ENCODE measurements at regions not wholly inside any gene's neighbourhood (a gene's known extent, or its start where the extent isn't known, plus 50 kb on each side); places are given as distances from the start of the nearest gene placed in this dataset.

DNA sequence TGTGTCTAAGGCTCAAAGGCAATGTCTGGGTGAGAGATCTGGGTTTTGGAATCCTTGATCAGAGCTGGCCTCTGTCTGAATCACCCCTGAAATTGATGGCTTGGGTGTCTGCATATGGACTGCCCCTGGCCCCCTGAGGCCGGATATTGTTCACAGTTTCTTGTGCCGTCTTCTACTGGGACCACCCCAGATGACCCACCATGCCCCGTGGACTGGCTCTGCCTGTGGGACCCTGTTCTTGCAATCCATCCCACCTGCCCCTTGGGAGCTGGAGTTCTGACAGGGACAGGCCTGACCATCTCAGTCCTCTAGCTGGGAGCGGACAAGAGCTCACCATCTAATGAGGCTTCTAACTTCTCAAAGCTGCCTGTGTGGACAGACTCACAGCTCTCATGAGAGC lies 119.9 kb downstream of the FAM43A start:
- Histone ChIP-seq H3K27me3 (replicated peaks; ENCODE audit: insufficient read depth) (no peaks in the 10 kb centered on the region), H3K36me3 (no peaks in the 10 kb centered on the region), H3K4me3 (no peak overlapping the region), H3K9me3 (no peaks in the 10 kb centered on the region), H3K27ac (no peak overlapping the region), H3K4me1 (ENCODE audit: control insufficient read depth in 1 of 2, low read depth in 2 of 2) (no peaks in the 10 kb centered on the region)
- ATAC-seq (ENCODE audit: insufficient number of reproducible peaks, low FRiP score, low read depth) (no peak), DNase-seq (ENCODE audit: low spot score) (no peak)
- TF ChIP-seq, protein P1, sequence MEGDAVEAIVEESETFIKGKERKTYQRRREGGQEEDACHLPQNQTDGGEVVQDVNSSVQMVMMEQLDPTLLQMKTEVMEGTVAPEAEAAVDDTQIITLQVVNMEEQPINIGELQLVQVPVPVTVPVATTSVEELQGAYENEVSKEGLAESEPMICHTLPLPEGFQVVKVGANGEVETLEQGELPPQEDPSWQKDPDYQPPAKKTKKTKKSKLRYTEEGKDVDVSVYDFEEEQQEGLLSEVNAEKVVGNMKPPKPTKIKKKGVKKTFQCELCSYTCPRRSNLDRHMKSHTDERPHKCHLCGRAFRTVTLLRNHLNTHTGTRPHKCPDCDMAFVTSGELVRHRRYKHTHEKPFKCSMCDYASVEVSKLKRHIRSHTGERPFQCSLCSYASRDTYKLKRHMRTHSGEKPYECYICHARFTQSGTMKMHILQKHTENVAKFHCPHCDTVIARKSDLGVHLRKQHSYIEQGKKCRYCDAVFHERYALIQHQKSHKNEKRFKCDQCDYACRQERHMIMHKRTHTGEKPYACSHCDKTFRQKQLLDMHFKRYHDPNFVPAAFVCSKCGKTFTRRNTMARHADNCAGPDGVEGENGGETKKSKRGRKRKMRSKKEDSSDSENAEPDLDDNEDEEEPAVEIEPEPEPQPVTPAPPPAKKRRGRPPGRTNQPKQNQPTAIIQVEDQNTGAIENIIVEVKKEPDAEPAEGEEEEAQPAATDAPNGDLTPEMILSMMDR (IDR thresholded peaks at IDR 0.05), result no peak

DNA sequence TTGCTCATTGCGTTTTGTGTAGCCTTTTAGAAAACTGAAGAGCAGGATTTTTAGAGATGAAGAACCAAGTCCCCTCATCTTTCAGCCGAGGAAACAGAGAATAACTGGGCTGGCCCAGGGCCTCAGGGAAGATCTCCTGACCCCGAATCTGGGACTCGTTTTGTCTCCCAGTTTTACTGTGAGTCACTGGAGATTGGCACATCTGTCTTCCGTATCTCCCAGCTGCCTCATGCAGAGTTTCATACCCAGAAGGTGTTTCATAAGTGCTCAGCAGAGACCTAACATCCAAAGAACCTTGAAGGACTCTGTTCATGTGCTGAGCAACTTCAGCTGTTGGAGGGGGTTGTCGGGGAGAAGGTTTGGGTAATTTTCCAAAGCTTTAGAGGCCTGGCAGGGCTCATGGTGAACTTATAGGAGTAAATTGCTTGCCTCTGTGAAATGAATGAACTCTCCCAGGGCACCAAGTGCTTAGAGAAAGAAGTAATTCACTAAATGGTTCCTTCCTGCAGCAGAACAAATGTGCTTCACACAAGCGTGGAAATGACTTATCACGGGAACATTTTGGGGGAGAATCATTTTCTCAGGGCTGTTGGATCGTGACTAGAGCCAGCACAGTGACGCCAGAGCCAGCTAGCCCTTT lies 121.4 kb downstream of the FAM43A start:
- ATAC-seq (ENCODE audit: insufficient number of reproducible peaks, low FRiP score, low read depth) (no peak), DNase-seq (ENCODE audit: low spot score) (no peak)
- Histone ChIP-seq H3K27ac (no peak overlapping the region), H3K9me3 (no peaks in the 10 kb centered on the region), H3K36me3 (no peaks in the 10 kb centered on the region), H3K4me1 (ENCODE audit: control insufficient read depth in 1 of 2, low read depth in 2 of 2) (no peaks in the 10 kb centered on the region), H3K27me3 (replicated peaks; ENCODE audit: insufficient read depth) (no peaks in the 10 kb centered on the region), H3K4me3 (no peak overlapping the region)
- TF ChIP-seq, protein P1 (IDR thresholded peaks at IDR 0.05), result no peak

DNA sequence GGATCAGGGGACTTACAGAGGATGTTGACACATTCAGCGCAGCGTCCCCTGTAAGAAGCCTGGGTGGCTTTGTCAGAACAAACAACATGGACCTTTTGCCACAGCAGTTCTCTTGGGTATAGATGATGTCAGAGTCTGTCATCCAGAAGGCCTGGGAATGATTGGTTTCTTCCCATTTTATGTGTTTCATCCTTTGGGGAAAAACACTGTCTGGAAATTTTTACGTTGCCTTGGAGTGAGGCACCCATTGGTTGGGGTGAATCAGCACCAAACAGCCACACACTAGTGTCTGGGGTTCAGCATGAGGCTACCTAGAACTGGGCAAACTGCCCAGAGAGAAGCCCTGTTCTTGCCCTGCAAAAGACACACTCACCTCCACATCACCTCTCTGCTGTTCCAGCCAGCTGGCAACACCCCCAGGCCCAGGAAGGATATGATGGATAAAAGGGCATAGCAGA lies 123.0 kb downstream of the FAM43A start:
- H3K4me1 ChIP-seq (ENCODE audit: control insufficient read depth in 1 of 2, low read depth in 2 of 2), result no peaks in the 10 kb centered on the region
- TF ChIP-seq, protein P1 (IDR thresholded peaks at IDR 0.05), result no peak
- H3K36me3 ChIP-seq, result no peaks in the 10 kb centered on the region
- H3K27ac ChIP-seq, result no peak overlapping the region
- no peak overlapping the region for H3K4me3 ChIP-seq
- DNase-seq (ENCODE audit: low spot score), result no peak
- no peaks in the 10 kb centered on the region for H3K9me3 ChIP-seq
- no peak for ATAC-seq (ENCODE audit: insufficient number of reproducible peaks, low FRiP score, low read depth)
- no peaks in the 10 kb centered on the region for H3K27me3 ChIP-seq (replicated peaks; ENCODE audit: insufficient read depth)

DNA sequence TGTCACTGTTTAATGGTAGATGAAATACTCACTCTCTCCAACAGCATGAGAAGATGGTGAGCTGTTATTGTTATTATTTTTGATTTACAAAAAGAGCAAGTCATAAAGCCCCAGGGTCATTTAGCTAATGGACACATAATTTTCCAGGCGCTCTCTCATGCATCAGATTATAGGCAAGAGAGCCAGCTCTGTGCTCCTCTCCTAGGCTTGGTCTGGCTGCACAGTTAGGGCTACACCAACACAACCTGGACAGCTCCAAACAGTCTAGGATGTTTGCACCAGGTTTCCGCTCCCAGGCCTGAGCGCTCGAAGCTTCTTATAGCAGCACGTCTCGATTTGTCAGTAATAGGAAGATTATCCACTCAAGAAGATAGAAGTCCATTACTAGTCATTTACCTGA lies 123.7 kb downstream of the FAM43A start:
- DNase-seq (ENCODE audit: low spot score) (no peak), ATAC-seq (ENCODE audit: insufficient number of reproducible peaks, low FRiP score, low read depth) (no peak)
- Histone ChIP-seq H3K9me3 (no peaks in the 10 kb centered on the region), H3K27ac (no peak overlapping the region), H3K36me3 (no peaks in the 10 kb centered on the region), H3K4me3 (no peak overlapping the region), H3K27me3 (replicated peaks; ENCODE audit: insufficient read depth) (no peaks in the 10 kb centered on the region), H3K4me1 (ENCODE audit: control insufficient read depth in 1 of 2, low read depth in 2 of 2) (no peaks in the 10 kb centered on the region)
- TF ChIP-seq, protein P1 (IDR thresholded peaks at IDR 0.05), result no peak

DNA sequence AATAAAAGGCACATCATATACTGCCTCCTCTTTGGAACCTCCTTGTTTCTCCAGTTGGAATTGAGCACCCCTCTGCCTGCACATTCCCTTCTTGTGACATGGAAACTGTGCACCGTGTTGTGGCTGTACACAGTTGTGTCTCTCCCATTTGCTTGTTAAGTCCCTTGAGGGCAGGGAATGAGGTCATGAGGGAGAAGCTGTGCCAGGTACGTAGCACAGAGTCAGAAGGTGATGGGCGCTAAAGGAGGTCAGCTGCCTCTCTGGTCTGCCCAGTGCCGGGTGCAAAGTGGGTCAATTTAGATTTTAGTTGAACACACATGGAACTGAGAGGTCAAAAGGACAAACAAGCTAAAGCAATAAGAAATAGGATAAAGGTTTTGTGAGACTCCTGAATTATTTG lies 124.4 kb downstream of the FAM43A start:
- no peak overlapping the region for H3K4me3 ChIP-seq
- H3K27me3 ChIP-seq (replicated peaks; ENCODE audit: insufficient read depth), result no peaks in the 10 kb centered on the region
- H3K36me3 ChIP-seq, result no peaks in the 10 kb centered on the region
- no peak for DNase-seq (ENCODE audit: low spot score)
- H3K4me1 ChIP-seq (ENCODE audit: control insufficient read depth in 1 of 2, low read depth in 2 of 2), result no peaks in the 10 kb centered on the region
- H3K9me3 ChIP-seq, result no peaks in the 10 kb centered on the region
- no peak overlapping the region for H3K27ac ChIP-seq
- TF ChIP-seq, protein P1 (IDR thresholded peaks at IDR 0.05), result no peak
- no peak for ATAC-seq (ENCODE audit: insufficient number of reproducible peaks, low FRiP score, low read depth)

All from thoracic aorta (tissue), 2 donors.